Fibroblast of lung (primary cell): ENCODE measurements at regions not wholly inside any gene's neighbourhood (a gene's known extent, or its start where the extent isn't known, plus 50 kb on each side); places are given as distances from the start of the nearest gene placed in this dataset.

ENCODE experiments used
- EZH2 ChIP-seq: IDR thresholded peaks from 2 replicates; pipeline ENCODE4 v1.5.1; 2012; ENCODE audit warnings: low read length, control low read depth, mild to moderate bottlenecking; ENCODE audit errors: missing control alignments
- TF ChIP-seq, protein P1 (sequence below), 2 donors: IDR thresholded peaks in 1 of 2; conservative IDR thresholded peaks in 1 of 2; 1 replicate in 1 of 2; 2 replicates in 1 of 2; pipeline ENCODE4 v1.5.1; 2011 to 2012; ENCODE audit warnings: low read length in 2 of 2, control low read depth in 1 of 2, inconsistent platforms in 1 of 2, low read depth in 1 of 2, mild to moderate bottlenecking in 1 of 2

DNA sequence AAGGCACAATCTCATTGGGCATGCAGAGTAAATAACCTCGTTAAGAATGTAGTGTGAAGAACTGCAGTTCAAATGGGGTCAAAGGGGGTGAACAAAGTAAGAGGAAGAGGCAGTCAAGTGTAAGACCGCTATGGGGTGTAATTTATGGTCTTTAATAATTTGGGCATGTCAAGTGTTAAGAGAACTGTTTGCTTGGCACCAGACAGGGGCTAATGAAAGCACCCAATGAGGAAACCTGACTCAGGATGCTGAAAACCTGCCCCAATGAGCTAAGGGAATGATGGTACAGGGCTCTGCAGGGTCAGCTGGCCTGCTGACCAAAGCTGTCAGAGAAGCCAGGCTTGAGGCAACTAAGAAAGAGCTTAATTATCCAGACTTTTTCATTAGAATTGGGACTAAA lies 368.1 kb downstream of the DTWD2 start:
- TF ChIP-seq, protein P1, sequence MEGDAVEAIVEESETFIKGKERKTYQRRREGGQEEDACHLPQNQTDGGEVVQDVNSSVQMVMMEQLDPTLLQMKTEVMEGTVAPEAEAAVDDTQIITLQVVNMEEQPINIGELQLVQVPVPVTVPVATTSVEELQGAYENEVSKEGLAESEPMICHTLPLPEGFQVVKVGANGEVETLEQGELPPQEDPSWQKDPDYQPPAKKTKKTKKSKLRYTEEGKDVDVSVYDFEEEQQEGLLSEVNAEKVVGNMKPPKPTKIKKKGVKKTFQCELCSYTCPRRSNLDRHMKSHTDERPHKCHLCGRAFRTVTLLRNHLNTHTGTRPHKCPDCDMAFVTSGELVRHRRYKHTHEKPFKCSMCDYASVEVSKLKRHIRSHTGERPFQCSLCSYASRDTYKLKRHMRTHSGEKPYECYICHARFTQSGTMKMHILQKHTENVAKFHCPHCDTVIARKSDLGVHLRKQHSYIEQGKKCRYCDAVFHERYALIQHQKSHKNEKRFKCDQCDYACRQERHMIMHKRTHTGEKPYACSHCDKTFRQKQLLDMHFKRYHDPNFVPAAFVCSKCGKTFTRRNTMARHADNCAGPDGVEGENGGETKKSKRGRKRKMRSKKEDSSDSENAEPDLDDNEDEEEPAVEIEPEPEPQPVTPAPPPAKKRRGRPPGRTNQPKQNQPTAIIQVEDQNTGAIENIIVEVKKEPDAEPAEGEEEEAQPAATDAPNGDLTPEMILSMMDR (conservative IDR thresholded peaks at IDR 0.05 in 1 of 2, IDR thresholded peaks at IDR 0.05 in 1 of 2; ENCODE audit: low read depth in 1 of 2, low read length in 2 of 2), result no peak
- TF ChIP-seq EZH2, result no peak
